HG03175 (cell line): ENCODE measurements at regions not wholly inside any gene's neighbourhood (a gene's known extent, or its start where the extent isn't known, plus 50 kb on each side); places are given as distances from the start of the nearest gene placed in this dataset.
"Not testable (repeated sequence)": the region's sequence is repeated elsewhere in the genome, so short reads cannot be mapped to it uniquely, and the experiment has no call there.

Experiments used
- ATAC-seq: cut with Tn5 transposase; IDR thresholded peaks from one replicate; pipeline ENCODE4 v1.9.1; 2021; ENCODE audit warnings: mild to moderate bottlenecking, moderate library complexity; ENCODE audit not compliant: unreplicated experiment

- ATAC-seq, result no peak
Measured at GRCh38 chr9:79471580-79472543, 99.9 kb upstream of the TLE4 start.

- no peak for ATAC-seq
Measured at GRCh38 chr9:79473704-79474103, 98.1 kb upstream of the TLE4 start.

GRCh38 chr9:79477241-79477840 is 94.4 kb upstream of the TLE4 start:
- no peak for ATAC-seq

DNA sequence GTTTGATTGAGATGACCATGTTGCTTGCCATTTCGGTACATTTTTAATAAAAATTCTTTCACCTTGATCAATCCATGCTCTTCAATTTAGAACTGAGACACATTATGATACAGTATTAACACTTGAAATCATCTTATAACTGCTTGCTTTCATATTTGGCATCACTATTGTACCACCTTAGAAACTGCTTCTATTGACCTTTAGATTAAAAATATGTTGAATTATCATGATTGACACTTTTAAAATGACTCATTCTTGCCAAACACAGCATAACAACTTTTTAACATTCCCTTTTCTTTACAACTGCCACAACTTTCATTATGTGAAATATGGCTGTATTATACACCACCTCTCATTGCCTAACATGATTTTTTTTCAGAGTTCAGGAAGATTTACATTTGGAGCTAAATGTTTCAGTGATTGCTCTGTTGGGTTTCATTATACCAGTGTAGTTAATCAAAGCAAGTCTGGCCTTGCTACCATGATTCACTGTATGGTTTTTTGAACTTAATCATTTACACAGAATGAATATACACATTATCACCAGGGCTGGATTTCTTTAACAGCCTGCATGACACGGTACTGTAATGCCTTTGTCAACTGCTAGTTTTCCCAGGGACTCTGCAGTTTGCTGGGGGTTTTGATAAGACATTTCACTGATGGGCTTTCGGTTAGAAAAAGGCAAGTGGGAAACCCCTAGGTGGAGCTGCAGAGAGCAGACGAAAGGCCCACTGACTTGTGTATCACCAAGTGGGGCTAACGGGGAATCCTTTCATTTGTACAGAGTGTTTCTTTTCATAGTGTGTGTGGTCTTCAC is 93.6 kb upstream of the TLE4 start:
- no peak for ATAC-seq

- ATAC-seq, result no peak
Measured at GRCh38 chr9:79480639-79481038, 91.1 kb upstream of the TLE4 start.

DNA sequence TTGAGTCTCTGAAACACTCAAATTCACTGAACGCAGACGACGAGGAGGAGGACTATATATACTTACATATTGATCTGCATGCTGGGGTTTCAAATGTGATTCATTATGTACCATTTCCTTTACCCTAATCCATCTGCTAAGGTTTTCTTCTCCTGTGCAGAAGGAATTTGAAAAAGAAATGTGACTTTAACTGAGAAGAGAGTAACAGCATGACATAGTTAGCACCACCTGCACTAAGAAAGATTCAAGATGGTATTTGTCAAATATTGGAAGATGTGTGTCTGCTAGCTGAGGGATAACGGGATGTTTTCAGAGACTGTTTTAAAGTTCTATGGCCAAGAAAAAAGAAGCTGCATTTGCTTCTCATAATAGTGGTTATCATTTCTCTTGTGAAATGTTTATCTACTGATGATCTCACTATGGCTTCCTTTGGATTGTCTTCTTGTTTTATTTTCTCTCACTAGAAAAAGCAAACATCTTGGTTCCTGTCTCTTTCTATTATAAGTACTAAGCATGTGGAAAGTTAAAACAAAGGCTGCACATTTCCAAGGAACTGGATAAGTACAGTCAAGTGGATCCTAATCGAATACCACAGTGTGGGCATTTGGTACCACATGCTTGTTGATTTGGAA is 89.8 kb upstream of the TLE4 start:
- ATAC-seq, result no peak

DNA sequence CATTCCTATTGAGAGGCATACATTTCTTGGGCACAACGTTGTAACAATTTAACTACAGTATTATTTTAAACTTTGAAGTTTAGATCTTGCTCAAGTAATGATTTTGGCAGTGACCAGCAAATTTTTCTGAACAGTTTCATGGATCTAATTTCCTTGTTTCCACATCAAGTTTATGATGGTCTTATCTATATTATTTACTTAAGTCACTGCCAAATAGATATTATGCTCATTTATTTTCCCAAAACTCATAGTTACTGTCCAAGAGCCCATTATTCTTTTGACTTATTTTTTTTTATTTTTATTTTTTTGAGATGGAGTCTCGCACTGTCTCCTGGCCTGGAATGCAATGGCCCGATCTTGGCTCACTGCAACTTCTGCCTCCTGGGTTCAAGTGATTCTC is 86.5 kb upstream of the TLE4 start:
- ATAC-seq, result no peak

DNA sequence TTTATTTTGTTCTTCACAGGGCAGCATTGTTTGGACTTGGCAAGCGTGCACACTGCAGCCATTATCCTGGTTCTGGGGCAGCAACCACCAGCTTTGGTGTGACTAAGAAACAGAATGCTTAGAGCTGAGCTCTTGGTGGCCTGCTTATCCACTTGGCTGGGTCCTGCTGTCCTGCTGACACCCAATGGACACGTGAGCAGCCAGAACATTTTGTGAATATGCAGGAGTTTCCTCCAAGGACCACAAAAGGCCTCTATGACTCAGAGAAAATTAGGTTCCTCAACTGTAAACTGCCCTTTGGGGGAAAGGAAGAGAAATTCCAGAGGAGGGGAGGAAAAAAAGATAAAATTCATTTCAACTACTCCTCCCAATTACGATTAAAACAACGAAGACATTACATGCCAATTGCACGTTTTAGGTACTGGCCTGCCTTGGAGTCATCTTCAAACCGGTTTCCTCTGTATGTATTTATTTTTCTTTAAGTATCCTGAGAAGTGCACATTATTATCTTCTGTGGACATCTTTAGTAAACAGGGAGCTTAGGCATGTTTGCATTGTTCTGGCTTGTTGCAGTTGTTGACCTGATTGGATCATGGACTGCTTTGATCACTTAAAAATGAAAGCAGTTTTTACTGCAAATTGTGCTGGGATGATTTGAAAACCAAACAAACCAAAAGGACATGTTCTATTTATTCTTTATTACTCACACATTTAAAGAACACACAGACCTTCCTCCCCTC is 82.3 kb upstream of the TLE4 start:
- no peak for ATAC-seq

DNA sequence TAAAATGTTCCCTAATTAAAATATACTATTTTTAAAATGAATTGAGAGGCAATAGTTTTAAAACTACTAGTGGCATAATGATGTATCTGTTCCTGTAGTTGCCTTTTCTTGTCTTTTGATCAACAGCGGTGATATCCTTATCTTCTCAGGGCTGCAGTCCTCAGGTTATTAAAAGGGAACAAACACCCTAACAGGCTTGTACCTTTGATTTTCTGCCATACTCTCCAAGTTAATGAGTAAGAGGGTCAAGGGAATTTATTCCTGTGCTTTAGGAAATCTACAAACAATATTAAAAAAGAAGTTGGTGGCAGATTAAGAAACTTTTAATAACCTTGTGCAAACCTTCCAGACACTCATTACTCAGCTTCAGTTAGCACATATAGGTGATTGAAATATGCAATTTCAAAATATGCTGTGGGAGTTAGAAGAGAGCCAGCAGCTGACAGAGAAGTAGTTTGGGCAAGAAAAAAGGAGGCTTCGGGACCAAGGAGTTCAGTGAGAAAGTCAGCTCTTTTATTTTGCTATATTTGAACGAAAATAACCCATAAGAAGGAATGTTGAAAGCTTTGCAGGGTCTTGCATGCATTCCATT is 81.0 kb upstream of the TLE4 start:
- ATAC-seq, result no peak

DNA sequence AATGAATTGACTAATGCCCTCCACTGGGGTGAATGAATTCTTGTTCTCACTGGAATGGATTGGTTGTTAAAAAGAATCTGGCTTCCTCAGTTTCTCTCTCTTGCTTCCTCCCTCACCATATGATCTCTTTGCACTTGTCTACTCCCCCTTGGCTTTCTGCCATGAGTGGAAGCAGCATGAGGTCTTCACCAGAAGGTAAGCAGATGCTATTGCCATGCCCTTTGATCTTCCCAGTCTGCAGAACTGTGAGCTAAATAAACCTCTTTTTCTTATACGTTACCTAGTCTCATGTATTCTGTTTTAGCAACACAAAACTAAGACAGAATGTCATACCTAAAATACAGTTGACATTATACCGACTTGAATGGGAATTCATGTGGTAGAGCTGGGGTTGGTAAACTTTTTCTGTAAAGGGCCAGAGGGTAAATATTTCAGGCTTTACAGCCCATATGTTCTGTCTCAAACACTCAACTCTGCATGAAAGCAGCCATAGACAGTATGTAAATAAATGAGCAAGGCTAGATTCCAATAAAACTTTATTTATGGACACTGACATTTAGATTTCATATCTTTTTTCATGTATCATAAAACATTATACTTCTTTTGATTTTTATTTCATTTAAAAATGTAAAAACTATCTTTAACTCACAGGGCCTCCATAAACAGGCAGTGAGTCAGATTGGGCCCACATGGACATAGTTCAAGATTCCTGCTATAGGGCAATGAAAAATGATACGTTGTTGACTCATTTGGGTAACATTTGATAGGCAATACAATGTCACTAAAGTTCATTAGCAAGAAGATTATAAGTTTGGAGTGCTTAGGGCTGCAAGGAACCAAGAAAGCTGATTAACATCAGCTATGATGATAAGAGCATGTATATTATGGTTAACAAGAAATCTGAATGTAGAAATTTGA is 79.4 kb upstream of the TLE4 start:
- ATAC-seq, result no peak

DNA sequence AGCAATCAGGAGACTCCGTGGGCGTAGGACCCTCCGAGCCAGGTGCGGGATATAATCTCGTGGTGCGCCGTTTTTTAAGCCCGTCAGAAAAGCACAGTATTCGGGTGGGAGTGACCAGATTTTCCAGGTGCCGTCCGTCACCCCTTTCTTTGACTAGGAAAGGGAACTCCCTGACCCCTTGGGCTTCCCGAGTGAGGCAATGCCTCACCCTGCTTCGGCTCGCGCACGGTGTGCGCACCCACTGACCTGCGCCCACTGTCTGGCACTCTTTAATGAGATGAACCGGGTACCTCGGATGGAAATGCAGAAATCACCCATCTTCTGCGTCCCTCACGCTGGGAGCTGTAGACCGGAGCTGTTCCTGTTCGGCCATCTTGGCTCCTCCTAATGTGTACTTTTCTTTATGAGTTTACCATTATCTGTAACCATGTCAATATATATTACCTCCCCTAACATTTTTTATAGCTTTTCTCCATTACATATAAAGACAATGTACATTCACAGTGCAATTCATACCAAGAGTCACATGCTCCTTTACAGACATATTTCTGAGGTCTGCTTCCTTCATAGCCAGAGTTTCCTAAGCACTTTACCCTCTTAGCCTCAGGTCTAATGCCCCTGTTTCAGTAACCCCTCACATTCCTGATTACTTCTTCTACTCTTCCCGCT is 71.4 kb upstream of the TLE4 start:
- ATAC-seq, result not testable (repeated sequence)

GRCh38 chr9:79501546-79501945 is 70.2 kb upstream of the TLE4 start:
- no peak for ATAC-seq

DNA sequence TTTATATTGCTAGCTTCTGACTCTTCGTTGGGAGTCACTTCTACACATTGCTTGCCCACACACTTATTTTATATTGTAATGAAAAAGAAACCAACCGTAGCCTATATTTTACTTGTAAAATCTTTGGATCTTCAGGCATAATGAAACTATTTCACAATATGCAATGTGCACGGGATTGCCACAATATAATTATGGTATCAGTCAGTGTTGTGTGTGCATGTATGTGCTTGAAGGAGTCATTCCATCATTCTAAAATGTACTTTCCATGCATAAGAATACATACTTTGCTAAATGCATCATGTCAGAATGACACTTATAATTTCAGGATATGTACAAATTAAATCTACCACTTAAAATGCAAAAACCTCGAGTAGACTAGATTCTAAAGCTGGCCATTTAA is 64.0 kb upstream of the TLE4 start:
- ATAC-seq, result no peak

DNA sequence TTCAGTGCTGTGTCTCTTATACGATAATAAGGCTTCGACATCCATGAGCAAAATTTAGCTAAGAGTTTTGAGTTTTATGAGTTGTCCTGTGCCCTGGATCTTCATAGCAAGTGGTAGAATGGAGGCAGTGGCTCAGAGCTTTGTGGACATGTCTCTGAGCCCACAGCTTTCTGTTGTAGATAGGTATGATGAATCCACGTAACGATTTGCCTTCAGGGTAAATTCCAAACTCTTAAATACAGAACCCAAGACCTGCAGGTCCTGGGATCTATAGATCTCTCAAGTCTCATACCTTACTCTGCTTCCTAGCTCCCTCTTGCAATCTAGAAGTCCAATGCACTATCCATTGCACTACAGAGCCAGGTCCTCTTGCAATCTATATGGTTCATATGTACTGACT is 59.5 kb upstream of the TLE4 start:
- no peak for ATAC-seq
